IMR-90 (cell line): ENCODE measurements at regions not wholly inside any gene's neighbourhood (a gene's known extent, or its start where the extent isn't known, plus 50 kb on each side); places are given as distances from the start of the nearest gene placed in this dataset.

Experiments used
- ATAC-seq: fragments of 200-7000 bp; cut with Tn5 transposase; 2 replicates; pipeline ENCODE4 v1.9.1; 2020; ENCODE audit warnings: low read depth, mild to moderate bottlenecking, moderate library complexity
- BruUV-seq: library from RNA; stranded (reverse); fragments of 400-500 nt; replicated peaks from 2 replicates; lab custom pipeline; 2021; lab: Mats Ljungman, UMichigan
- CTCF ChIA-PET: fragments of 300-600 bp; formaldehyde crosslinking; extraction: SDS; loops from one replicate; lab custom pipeline; 2021; ENCODE audit warnings: antibody characterized with exemption; lab: Yijun Ruan, JAX
- POLR2A ChIA-PET: fragments of 300-600 bp; sonication (Branson Sonifier 250); formaldehyde crosslinking; loops from one replicate; lab custom pipeline; 2022; ENCODE audit warnings: antibody characterized with exemption; ENCODE audit not compliant: unreplicated experiment; lab: Charles Lee
- DNase-seq: peaks from one replicate; pipeline ENCODE4 v3.0.0; 2013
- H2AFZ ChIP-seq: replicated peaks from 2 replicates; pipeline ENCODE3; 2013; ENCODE audit warnings: low read length, mild to moderate bottlenecking; ENCODE audit not compliant: poor library complexity
- H2AK5ac ChIP-seq: 2 replicates; pipeline ENCODE4 v1.6.1; 2013; ENCODE audit warnings: low read depth, low read length, inconsistent platforms
- H2AK9ac ChIP-seq: replicated peaks from 2 replicates; pipeline ENCODE3; 2013; ENCODE audit warnings: mild to moderate bottlenecking, low read depth, low read length, moderate library complexity; ENCODE audit not compliant: poor library complexity
- H2BK120ac ChIP-seq: 2 replicates; pipeline ENCODE4 v1.6.1; 2013; ENCODE audit warnings: low read depth, low read length, inconsistent platforms
- H2BK15ac ChIP-seq: 3 replicates; pipeline ENCODE4 v1.6.1; 2013; ENCODE audit warnings: low read depth, low read length, inconsistent platforms
- H2BK20ac ChIP-seq: 2 replicates; pipeline ENCODE4 v1.6.1; 2013; ENCODE audit warnings: low read depth, mild to moderate bottlenecking, inconsistent platforms, low read length, moderate library complexity
- H2BK5ac ChIP-seq: 2 replicates; pipeline ENCODE4 v1.6.1; 2013; ENCODE audit warnings: mild to moderate bottlenecking, low read depth, low read length, inconsistent platforms; ENCODE audit not compliant: poor library complexity, severe bottlenecking
- H3K14ac ChIP-seq: replicated peaks from 2 replicates; pipeline ENCODE4 v1.6.1; 2013; ENCODE audit warnings: low read depth, low read length, inconsistent platforms
- H3K18ac ChIP-seq: 2 replicates; pipeline ENCODE4 v1.6.1; 2013; ENCODE audit warnings: low read depth, low read length, control low read depth
- H3K23ac ChIP-seq: 2 replicates; pipeline ENCODE4 v1.6.1; 2013; ENCODE audit warnings: low read depth, low read length, inconsistent platforms
- H3K27ac ChIP-seq: 2 replicates; pipeline ENCODE4 v1.5.1; 2013; ENCODE audit warnings: mild to moderate bottlenecking, control low read depth, low read length; ENCODE audit not compliant: insufficient read depth
- H3K27me3 ChIP-seq: 2 replicates; pipeline ENCODE4 v1.6.1; 2013; ENCODE audit warnings: low read length; ENCODE audit not compliant: control insufficient read depth, insufficient read depth
- H3K36me3 ChIP-seq: 2 replicates; pipeline ENCODE4 v1.6.1; 2013; ENCODE audit warnings: low read length, mixed read lengths; ENCODE audit not compliant: control insufficient read depth, insufficient read depth
- H3K4ac ChIP-seq: 2 replicates; pipeline ENCODE4 v1.6.1; 2013; ENCODE audit warnings: low read depth, low read length, inconsistent platforms
- H3K4me1 ChIP-seq: 2 replicates; pipeline ENCODE4 v1.6.1; 2013; ENCODE audit warnings: low read length, mixed read lengths; ENCODE audit not compliant: control insufficient read depth, insufficient read depth
- H3K4me2 ChIP-seq: 2 replicates; pipeline ENCODE4 v1.6.1; 2013; ENCODE audit warnings: low read depth, mild to moderate bottlenecking, control low read depth, low read length, moderate library complexity
- H3K4me3 ChIP-seq: 2 replicates; pipeline ENCODE4 v1.5.1; 2013; ENCODE audit warnings: low read depth, mild to moderate bottlenecking, control low read depth, low read length, moderate library complexity; ENCODE audit not compliant: insufficient read depth
- H3K56ac ChIP-seq: 2 replicates; pipeline ENCODE4 v1.6.1; 2013; ENCODE audit warnings: low read length, inconsistent platforms; ENCODE audit not compliant: insufficient read depth; ENCODE audit errors: extremely low read depth
- H3K79me1 ChIP-seq, 2 experiments: 2 replicates each; pipeline ENCODE4 v1.6.1; 2013; ENCODE audit warnings: low read length in 2 of 2, inconsistent platforms in 1 of 2, low read depth in 1 of 2
- H3K9ac ChIP-seq: 2 replicates; pipeline ENCODE4 v1.6.1; 2013; ENCODE audit warnings: low read depth, low read length, control low read depth
- H3K9me1 ChIP-seq: 2 replicates; pipeline ENCODE4 v1.6.1; 2013; ENCODE audit warnings: low read length, inconsistent platforms; ENCODE audit not compliant: insufficient read depth
- H3K9me3 ChIP-seq: 2 replicates; pipeline ENCODE4 v1.6.1; 2013; ENCODE audit warnings: low read length; ENCODE audit not compliant: control insufficient read depth, insufficient read depth
- H4K20me1 ChIP-seq: 2 replicates; pipeline ENCODE4 v1.6.1; 2013; ENCODE audit warnings: low read length, inconsistent platforms; ENCODE audit not compliant: insufficient read depth
- H4K5ac ChIP-seq: 2 replicates; pipeline ENCODE4 v1.6.1; 2013; ENCODE audit warnings: mild to moderate bottlenecking, low read depth, low read length, control low read depth
- H4K8ac ChIP-seq, 2 experiments: 2 replicates each; pipeline ENCODE4 v1.6.1; 2013; ENCODE audit warnings: low read depth in 2 of 2, low read length in 2 of 2, control low read depth in 1 of 2, inconsistent platforms in 1 of 2
- H4K91ac ChIP-seq: 2 replicates; pipeline ENCODE4 v1.6.1; 2013; ENCODE audit warnings: low read depth, low read length, inconsistent platforms; ENCODE audit not compliant: insufficient read depth
- BHLHE40 ChIP-seq: fragments of 150-350 bp; IDR thresholded peaks from 2 replicates; pipeline ENCODE4 v1.6.1; 2016; ENCODE audit warnings: mild to moderate bottlenecking, low read depth, low read length
- CEBPB ChIP-seq: IDR thresholded peaks from 2 replicates; pipeline ENCODE4 v1.6.1; 2012; ENCODE audit warnings: low read depth, low read length, improper control_type of control experiment
- CHD1 ChIP-seq: IDR thresholded peaks from 2 replicates; pipeline ENCODE4 v1.6.1; 2012; ENCODE audit warnings: low read depth, low read length, improper control_type of control experiment
- FOS ChIP-seq: fragments of 150-350 bp; IDR thresholded peaks from 2 replicates; pipeline ENCODE4 v1.6.1; 2016; ENCODE audit warnings: low read depth, low read length
- MAFK ChIP-seq: IDR thresholded peaks from 2 replicates; pipeline ENCODE4 v1.6.1; 2012; ENCODE audit warnings: low read depth, low read length, improper control_type of control experiment
- MAZ ChIP-seq: IDR thresholded peaks from 2 replicates; pipeline ENCODE4 v1.6.1; 2012; ENCODE audit warnings: low read depth, mild to moderate bottlenecking, low read length, improper control_type of control experiment, moderate library complexity, borderline replicate concordance
- MXI1 ChIP-seq: IDR thresholded peaks from 2 replicates; pipeline ENCODE4 v1.6.1; 2012; ENCODE audit warnings: low read depth, mild to moderate bottlenecking, low read length, moderate library complexity, borderline replicate concordance
- NFE2L2 ChIP-seq: fragments of 150-350 bp; IDR thresholded peaks from 2 replicates; pipeline ENCODE4 v1.6.1; 2016; ENCODE audit warnings: low read depth, mild to moderate bottlenecking, low read length
- RAD21 ChIP-seq: IDR thresholded peaks from 2 replicates; pipeline ENCODE4 v1.6.1; 2012; ENCODE audit warnings: low read length, improper control_type of control experiment
- RCOR1 ChIP-seq: IDR thresholded peaks from 2 replicates; pipeline ENCODE4 v1.6.1; 2012; ENCODE audit warnings: mild to moderate bottlenecking, low read length, improper control_type of control experiment; ENCODE audit not compliant: insufficient replicate concordance
- RFX5 ChIP-seq: IDR thresholded peaks from 2 replicates; pipeline ENCODE4 v1.8.0; 2012; ENCODE audit warnings: low read depth, mild to moderate bottlenecking, low read length, moderate library complexity
- SMC3 ChIP-seq: fragments of 150-350 bp; IDR thresholded peaks from 2 replicates; pipeline ENCODE4 v1.6.1; 2016; ENCODE audit warnings: low read depth, mild to moderate bottlenecking, antibody characterized with exemption, low read length, moderate library complexity
- WGBS, 2 experiments: methylation state at CpG; one replicate each; pipeline versions ENCODE4 v1.1.5 to v1.1.7; 2013; ENCODE audit warnings: missing lambda C conversion rate in 2 of 2; ENCODE audit not compliant: insufficient read length in 1 of 2; ENCODE audit errors: extremely low coverage in 2 of 2; 5-methylcytosine and 5-hydroxymethylcytosine counted together
- dilution Hi-C: fragments of 300-500 bp; cut with HindIII; formaldehyde crosslinking; loops from one replicate; pipeline ENCODE4 v1.14.3; 2018; ENCODE audit warnings: low sequenced_read_pairs; ENCODE audit not compliant: unreplicated experiment
- in situ Hi-C: fragments of 300-500 bp; cut with MboI; formaldehyde crosslinking; loops from 3 replicates; pipeline ENCODE4 v1.14.3; 2019; ENCODE audit warnings: low sequenced_read_pairs, inconsistent platforms, mixed read lengths
- intact Hi-C: fragments of 100-400 bp; cut with micrococcal nuclease; formaldehyde crosslinking; loops from 2 replicates; pipeline ENCODE4 v1.10.0; 2022
- TF ChIP-seq, protein P1 (sequence below): conservative IDR thresholded peaks from 2 replicates; pipeline ENCODE4 v1.5.1; 2012; ENCODE audit warnings: mild to moderate bottlenecking, low read depth, low read length, improper control_type of control experiment
- TF ChIP-seq, protein P2 (sequence below): fragments of 150-350 bp; IDR thresholded peaks from 2 replicates; pipeline ENCODE4 v1.6.1; 2017; ENCODE audit warnings: mild to moderate bottlenecking, antibody characterized with exemption, low read length, low read depth
- TF ChIP-seq, protein P3 (sequence below): fragments of 150-350 bp; IDR thresholded peaks from 2 replicates; pipeline ENCODE4 v1.6.1; 2016; ENCODE audit warnings: low read depth, mild to moderate bottlenecking, low read length, moderate library complexity, borderline replicate concordance

DNA sequence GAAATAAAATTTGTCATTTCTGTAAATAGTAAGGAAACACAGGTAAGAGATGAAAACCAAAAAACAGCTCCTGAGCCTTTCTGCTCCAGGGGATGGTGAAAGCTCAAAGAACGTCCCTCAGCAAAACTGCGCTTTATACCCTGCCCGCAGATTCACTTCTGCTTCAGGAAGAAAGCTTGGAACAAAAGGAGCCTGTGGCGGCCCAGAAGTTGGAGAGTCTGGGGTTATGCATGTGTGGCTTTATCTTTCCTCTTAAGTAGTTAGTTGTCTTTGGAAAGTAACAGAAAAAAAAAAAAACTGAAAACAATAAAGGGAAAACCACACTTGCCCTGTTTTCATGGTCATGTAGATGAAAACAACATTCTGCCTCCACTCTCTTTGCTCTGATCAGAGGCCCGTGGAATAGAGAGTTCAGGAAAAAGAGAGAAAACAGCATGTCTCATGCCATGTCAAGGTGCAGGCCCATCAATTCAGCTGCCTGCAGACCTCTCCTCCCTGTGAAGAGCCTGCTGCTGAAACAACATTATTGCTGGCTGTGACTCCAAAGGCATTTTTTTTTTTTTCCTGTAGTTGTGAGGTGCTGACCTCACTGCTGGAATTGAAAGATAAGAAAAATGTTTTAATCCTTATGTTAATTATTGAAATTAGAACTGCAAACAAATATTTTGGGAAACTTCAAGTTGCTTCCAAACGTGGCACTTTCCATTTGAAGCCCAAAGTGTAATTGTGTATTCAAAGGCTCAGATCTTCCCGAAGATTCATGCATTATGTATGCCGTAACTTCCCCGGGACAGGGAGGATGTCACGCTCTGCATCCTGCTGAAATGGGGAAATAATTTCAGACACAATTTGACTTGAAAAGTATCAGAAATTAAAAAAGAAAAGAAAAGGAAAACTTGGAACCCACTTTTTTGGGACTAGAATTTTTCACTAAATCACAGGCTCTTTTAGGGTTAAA, 108.4 kb upstream of the ZNF385D start:
- dilution Hi-C loops (no loop called here), in situ Hi-C loops (no loop called here), intact Hi-C loops (no loop called here)
- no peaks in the 10 kb centered on the region for H4K20me1 ChIP-seq
- no peaks in the 10 kb centered on the region for H3K79me1 ChIP-seq
- H2BK5ac ChIP-seq: no peak overlapping the region
- ATAC-seq (no peak), DNase-seq (no peak)
- H3K18ac ChIP-seq: no peak overlapping the region
- H3K56ac ChIP-seq: no peak overlapping the region
- H2AK9ac ChIP-seq: no peak overlapping the region
- no peak overlapping the region for H3K9ac ChIP-seq
- H3K4me1 ChIP-seq: no peaks in the 10 kb centered on the region
- no peaks in the 10 kb centered on the region for H3K9me3 ChIP-seq
- no peak overlapping the region for H3K4ac ChIP-seq
- no peak overlapping the region for H2BK20ac ChIP-seq
- H3K14ac ChIP-seq: no peak overlapping the region
- H2BK15ac ChIP-seq: no peak overlapping the region
- no CpG with 5 or more reads among the region's 10 CpGs for WGBS, 2 experiments
- no peak overlapping the region for H2AK5ac ChIP-seq
- no peaks in the 10 kb centered on the region for H3K27me3 ChIP-seq
- H3K4me2 ChIP-seq: no peak overlapping the region
- no TSS peak for BruUV-seq
- no peaks in the 10 kb centered on the region for H3K36me3 ChIP-seq
- POLR2A ChIA-PET: no interaction called here
- CTCF ChIA-PET: no interaction called here
- no peak overlapping the region for H4K5ac ChIP-seq
- no peaks in the 10 kb centered on the region for H3K9me1 ChIP-seq
- H4K8ac ChIP-seq: no peak overlapping the region
- H3K27ac ChIP-seq: no peak overlapping the region
- H3K4me3 ChIP-seq: no peak overlapping the region
- no peak overlapping the region for H2BK120ac ChIP-seq
- no peak overlapping the region for H2AFZ ChIP-seq
- no peak overlapping the region for H4K91ac ChIP-seq
- no peak overlapping the region for H3K23ac ChIP-seq
- TF ChIP-seq MXI1 (no peak), MAZ (no peak), CHD1 (no peak), RAD21 (no peak), RFX5 (no peak), BHLHE40 (no peak), CEBPB (no peak), RCOR1 (no peak), SMC3 (no peak), NFE2L2 (no peak), MAFK (no peak), FOS (no peak)
- TF ChIP-seq, protein P1, sequence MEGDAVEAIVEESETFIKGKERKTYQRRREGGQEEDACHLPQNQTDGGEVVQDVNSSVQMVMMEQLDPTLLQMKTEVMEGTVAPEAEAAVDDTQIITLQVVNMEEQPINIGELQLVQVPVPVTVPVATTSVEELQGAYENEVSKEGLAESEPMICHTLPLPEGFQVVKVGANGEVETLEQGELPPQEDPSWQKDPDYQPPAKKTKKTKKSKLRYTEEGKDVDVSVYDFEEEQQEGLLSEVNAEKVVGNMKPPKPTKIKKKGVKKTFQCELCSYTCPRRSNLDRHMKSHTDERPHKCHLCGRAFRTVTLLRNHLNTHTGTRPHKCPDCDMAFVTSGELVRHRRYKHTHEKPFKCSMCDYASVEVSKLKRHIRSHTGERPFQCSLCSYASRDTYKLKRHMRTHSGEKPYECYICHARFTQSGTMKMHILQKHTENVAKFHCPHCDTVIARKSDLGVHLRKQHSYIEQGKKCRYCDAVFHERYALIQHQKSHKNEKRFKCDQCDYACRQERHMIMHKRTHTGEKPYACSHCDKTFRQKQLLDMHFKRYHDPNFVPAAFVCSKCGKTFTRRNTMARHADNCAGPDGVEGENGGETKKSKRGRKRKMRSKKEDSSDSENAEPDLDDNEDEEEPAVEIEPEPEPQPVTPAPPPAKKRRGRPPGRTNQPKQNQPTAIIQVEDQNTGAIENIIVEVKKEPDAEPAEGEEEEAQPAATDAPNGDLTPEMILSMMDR: no peak
- TF ChIP-seq, protein P2, sequence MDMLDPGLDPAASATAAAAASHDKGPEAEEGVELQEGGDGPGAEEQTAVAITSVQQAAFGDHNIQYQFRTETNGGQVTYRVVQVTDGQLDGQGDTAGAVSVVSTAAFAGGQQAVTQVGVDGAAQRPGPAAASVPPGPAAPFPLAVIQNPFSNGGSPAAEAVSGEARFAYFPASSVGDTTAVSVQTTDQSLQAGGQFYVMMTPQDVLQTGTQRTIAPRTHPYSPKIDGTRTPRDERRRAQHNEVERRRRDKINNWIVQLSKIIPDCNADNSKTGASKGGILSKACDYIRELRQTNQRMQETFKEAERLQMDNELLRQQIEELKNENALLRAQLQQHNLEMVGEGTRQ: no peak
- TF ChIP-seq, protein P3, sequence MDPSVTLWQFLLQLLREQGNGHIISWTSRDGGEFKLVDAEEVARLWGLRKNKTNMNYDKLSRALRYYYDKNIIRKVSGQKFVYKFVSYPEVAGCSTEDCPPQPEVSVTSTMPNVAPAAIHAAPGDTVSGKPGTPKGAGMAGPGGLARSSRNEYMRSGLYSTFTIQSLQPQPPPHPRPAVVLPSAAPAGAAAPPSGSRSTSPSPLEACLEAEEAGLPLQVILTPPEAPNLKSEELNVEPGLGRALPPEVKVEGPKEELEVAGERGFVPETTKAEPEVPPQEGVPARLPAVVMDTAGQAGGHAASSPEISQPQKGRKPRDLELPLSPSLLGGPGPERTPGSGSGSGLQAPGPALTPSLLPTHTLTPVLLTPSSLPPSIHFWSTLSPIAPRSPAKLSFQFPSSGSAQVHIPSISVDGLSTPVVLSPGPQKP: no peak
